Glomerular endothelial cell (primary cell): ENCODE measurements at regions not wholly inside any gene's neighbourhood (a gene's known extent, or its start where the extent isn't known, plus 50 kb on each side); places are given as distances from the start of the nearest gene placed in this dataset.
"Not testable (repeated sequence)": the region's sequence is repeated elsewhere in the genome, so short reads cannot be mapped to it uniquely, and the experiment has no call there.

ENCODE experiments used
- DNase-seq: peaks from one replicate; pipeline ENCODE4 v3.0.0-alpha.2; 2011; ENCODE audit warnings: low read depth, low spot score; ENCODE audit errors: extremely low read depth

- no peak for DNase-seq
Observed at GRCh38 chr18:45339810-45340550, 275.3 kb upstream of the SLC14A2 start.

- no peak for DNase-seq
Observed at GRCh38 chr18:45340884-45341283, 274.4 kb upstream of the SLC14A2 start.

- no peak for DNase-seq
Observed at GRCh38 chr18:45341454-45341853, 273.8 kb upstream of the SLC14A2 start.

DNA sequence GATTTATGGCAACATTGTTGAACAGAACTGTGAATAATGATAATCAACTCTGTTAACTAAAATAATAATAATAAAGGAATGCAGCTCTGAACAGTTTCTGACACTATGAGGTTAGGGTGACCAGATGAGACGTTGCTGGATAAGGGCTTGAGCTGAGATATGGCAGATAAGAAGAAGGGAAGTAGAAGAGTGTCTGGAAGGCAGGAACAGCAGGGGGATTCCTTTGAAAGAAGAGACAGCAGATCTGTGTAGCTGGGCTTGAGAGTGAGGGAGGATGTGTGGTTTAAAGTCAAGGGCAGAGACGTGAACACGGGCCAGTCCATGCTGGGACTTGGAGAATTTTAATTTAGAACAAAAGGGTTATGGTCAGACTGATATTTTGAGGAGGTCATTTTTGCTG is 273.1 kb upstream of the SLC14A2 start:
- no peak for DNase-seq

DNA sequence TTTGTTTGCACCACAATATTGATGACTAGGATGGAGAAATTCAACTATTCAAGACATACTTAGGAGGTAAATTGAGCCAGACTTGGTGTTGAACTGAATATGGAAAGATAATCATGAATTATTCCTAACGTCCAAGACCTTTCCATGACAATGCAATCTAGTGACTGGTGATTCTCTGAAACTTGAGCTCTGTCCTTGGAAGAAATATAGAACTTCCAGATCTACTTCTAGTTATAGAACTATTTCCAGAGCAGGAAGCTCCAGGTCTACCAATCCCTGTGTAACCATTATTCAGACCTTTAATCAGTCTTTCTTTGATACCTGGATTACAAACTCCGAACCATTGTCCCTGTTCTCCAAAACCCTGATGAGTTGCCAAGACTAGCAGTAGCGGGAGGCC is 272.6 kb upstream of the SLC14A2 start:
- DNase-seq: no peak

DNA sequence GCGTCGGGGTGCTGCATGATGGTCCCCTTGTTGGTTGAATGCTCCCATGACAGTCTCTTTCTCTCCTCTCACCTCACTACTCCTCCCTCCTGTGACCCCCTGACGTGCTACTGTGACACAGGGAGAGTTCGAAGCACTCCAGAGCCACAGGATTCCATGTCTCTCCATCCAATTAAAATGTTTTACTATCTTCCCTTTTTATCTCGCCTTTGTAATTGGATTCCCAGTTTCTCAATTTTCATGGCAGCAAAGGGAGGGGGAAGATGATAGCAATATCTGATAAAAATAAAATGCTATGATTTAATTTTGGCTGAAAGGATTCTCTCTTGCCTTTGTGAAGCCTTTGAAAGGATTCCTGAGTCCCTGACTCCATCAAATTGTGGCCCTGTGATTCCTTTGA is 271.9 kb upstream of the SLC14A2 start:
- no peak for DNase-seq

- not testable (repeated sequence) for DNase-seq
Observed at GRCh38 chr18:45344680-45345079, 270.6 kb upstream of the SLC14A2 start.

DNA sequence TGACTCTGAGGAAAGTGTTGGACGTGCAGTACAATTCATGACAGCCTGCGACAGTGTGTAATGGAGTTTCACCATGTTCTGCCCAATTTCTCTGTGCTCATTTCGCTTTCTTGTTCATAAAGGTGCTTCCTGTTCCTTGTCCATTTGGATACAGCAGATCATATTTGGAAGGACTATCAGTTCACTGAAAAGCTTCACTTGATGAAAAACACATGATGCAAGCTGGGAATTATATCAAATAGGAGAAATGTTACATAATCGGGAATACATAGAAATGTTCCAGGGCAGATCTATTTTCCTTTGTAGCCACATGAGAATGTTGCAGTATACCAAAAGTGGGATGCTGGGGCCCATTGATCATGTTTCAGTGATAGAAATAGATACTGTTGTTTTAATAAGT is 266.3 kb upstream of the SLC14A2 start:
- no peak for DNase-seq

GRCh38 chr18:45349467-45349866 is 265.8 kb upstream of the SLC14A2 start:
- DNase-seq: no peak

GRCh38 chr18:45350404-45351156 is 264.7 kb upstream of the SLC14A2 start:
- no peak for DNase-seq

GRCh38 chr18:45352874-45353273 is 262.4 kb upstream of the SLC14A2 start:
- DNase-seq: no peak

DNA sequence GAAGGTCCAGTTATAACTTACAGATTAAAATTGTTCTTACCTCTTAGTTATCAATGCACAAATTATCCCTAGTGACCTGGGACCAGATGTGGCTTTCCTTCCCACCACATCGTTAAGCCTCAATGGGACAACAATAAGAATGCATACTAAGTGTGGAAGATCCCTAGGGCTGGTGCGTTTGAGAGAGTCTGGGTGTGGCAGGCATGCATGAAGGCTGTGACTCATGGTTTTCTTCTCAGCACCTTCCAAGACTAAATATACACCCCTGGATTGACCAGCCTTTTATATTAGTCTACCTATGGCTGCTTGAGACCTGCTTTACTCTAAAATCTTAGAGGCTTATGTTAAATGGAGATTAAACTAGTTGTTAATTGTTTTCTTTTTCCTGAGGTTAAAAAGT is 261.7 kb upstream of the SLC14A2 start:
- no peak for DNase-seq

DNA sequence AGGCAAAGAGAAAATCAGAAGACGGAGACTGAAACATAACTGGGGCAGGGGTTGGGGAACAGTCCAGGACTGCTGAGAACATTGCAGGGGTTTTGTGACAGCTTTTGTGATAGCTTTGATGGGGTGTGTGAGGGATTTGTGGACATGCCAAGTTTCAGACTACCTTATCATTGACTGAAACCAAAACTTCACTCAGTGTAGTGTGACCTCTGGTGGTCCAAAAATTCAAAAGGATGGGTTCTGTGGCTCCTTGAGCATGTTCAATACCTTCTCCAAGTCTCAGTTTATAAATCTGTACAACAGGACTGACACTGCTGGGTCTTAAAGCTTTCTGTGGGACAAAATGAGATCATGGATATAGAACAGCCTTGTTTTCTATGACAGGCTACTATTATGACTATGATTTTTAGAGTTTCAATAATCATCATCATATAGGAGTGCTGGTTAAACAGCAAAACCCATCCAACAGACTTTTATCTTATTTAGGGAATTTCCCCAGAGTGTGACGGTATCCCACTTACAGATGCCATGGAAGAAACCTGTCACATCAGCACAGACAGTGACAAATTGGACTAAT is 259.2 kb upstream of the SLC14A2 start:
- DNase-seq: no peak

DNA sequence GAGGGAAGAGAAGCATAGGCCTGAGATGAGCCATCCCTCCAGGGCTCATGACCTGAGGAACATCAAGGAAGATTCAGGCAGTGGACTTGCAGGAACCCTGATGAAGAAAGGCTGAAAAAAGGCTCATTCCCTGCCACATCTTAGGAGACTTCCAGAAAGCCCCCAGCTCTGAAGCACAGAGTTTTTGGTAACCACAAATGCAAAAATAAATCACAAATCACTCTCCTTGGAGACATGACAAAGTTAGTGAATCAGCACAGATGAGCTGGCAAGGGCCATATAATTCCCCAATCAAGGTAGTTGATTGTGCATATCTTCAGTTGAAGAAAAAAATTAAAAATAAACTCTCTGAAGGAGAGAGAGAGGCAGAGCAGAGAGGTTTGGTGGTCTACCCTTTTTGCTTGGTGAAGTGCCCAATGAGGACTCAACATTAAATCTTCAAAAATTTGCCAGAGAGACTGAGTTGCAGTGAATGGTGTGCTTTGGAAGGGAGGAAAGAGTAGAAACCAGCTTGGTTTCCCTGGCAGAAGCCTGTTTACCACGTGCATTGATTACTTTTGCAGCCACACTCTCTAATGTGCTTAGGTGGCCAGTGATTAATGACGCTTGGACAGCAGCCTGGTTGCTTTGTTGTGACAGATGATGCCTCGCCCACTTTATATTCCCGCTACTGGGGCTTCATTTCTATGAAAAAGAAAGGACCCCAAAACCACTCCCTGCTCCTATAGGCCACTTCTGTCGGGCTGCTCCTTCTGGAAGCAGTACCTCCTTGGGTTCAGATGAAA is 257.4 kb upstream of the SLC14A2 start:
- no peak for DNase-seq

DNA sequence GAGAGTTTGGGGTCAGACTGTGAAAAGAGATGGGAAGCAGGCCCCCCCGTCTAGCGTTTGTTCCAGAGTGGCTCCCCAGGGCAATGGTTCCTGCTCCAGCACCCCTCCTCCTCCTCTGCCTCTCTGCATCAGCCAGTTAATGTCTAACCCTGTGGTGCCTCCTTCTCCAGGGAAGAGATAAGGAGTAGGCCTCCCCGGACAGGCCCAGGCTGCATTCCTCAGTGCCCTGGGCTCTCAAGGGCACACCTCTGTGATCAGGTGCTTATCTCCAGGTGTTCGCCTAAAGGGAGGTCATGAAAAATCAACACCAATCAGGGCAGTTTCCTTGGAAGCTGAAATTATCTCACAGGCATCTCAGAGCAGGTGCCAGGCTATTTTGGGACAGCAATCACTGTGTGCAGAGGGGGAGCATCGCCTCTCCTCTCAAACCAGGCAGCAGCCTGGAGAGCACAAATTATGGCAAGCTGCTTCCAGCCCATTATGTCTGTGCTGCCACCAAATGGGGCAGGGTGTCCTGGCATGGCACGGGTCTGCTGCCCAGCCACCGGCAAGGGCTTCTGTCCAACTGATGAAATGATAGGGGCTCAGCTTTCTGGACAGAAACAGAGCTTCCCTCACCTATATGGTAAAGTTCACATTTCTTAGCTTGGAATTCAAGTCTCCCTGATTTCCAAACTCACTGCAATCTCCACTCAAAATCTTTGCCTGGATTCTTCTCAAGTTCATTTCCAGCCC is 255.8 kb upstream of the SLC14A2 start:
- no peak for DNase-seq

GRCh38 chr18:45361125-45361851 is 254.0 kb upstream of the SLC14A2 start:
- no peak for DNase-seq

DNA sequence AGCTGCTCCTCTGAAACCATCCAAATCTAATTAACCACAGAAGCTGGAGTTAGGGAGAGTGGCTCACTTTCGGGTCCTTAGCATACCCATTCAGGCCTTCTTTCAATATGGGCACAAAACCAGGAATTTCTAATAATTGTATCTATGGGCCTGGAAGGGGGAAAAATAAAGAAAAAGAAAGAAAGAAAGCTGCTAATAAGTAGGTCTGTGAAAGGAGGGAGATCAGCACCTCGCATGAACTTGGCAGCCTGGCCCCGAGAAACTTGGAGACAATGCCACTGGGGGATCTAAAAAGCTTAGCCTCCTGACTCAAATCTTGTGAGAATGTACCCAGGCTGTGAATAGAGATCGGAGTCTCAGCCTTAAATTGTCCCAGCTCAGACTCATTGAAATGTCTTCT is 252.1 kb upstream of the SLC14A2 start:
- no peak for DNase-seq

DNA sequence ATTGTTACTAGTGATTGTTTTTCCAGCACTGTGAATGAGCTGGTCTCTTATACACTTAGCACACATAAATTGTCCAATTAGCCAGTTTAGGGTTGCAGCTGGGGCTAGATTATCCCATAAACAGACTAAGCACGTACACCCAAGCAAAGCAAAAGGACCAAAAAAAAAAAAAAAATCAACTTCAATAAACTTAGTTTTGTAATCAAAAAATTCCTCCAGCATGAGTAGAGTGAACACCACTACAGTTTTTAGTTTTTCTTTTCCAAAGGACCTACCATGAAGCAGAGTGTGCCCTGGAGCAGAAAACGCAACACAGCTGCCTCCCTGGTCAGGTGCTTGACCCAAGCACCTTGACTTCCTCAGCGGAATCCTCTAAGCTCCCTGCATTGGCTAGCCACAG is 249.4 kb upstream of the SLC14A2 start:
- no peak for DNase-seq

GRCh38 chr18:45370255-45371010 is 244.8 kb upstream of the SLC14A2 start:
- no peak for DNase-seq
